ENCODE measurements at regions not wholly inside any gene's neighbourhood (a gene's known extent, or its start where the extent isn't known, plus 50 kb on each side); places are given as distances from the start of the nearest gene placed in this dataset.
"Not testable (repeated sequence)": the region's sequence is repeated elsewhere in the genome, so short reads cannot be mapped to it uniquely, and the experiment has no call there.

GRCh38 chr16:54746596-54746995, 184.1 kb upstream of the IRX5 start:
- Histone ChIP-seq H3K36me3 (no peaks in the 10 kb centered on the region), H3K27ac (no peak overlapping the region), H3K4me1 (no peaks in the 10 kb centered on the region), H3K27me3 (no peaks in the 10 kb centered on the region), H3K4me3 (no peak overlapping the region), H3K9me3 (no peaks in the 10 kb centered on the region)
- no peak for TF ChIP-seq CTCF (IDR thresholded peaks at IDR 0.05)
- no peak for DNase-seq (ENCODE audit: low spot score)

GRCh38 chr16:54744998-54745397, 185.7 kb upstream of the IRX5 start:
- no peak for TF ChIP-seq CTCF (IDR thresholded peaks at IDR 0.05)

GRCh38 chr16:54742436-54742835, 188.2 kb upstream of the IRX5 start:
- Histone ChIP-seq H3K27me3 (no peaks in the 10 kb centered on the region), H3K4me1 (no peaks in the 10 kb centered on the region), H3K27ac (no peak overlapping the region), H3K4me3 (no peak overlapping the region), H3K36me3 (no peaks in the 10 kb centered on the region), H3K9me3 (no peaks in the 10 kb centered on the region)
- TF ChIP-seq CTCF (IDR thresholded peaks at IDR 0.05) = no peak
- no peak for DNase-seq (ENCODE audit: low spot score)

More at GRCh38 chr16:54744998-54745397, 185.7 kb upstream of the IRX5 start:
- DNase-seq (ENCODE audit: low spot score) = no peak
- no peaks in the 10 kb centered on the region for H3K36me3 ChIP-seq
- no peak overlapping the region for H3K4me3 ChIP-seq
- H3K9me3 ChIP-seq = no peaks in the 10 kb centered on the region
- no peaks in the 10 kb centered on the region for H3K27me3 ChIP-seq
- no peaks in the 10 kb centered on the region for H3K4me1 ChIP-seq
- H3K27ac ChIP-seq = no peak overlapping the region

- no peak for TF ChIP-seq CTCF (IDR thresholded peaks at IDR 0.05)
Observed at GRCh38 chr16:54739381-54739780, 191.3 kb upstream of the IRX5 start.

GRCh38 chr16:54734156-54734555, 196.5 kb upstream of the IRX5 start:
- DNase-seq (ENCODE audit: low spot score) = no peak

More at GRCh38 chr16:54739381-54739780, 191.3 kb upstream of the IRX5 start:
- no peaks in the 10 kb centered on the region for H3K27me3 ChIP-seq
- no peaks in the 10 kb centered on the region for H3K36me3 ChIP-seq
- no peak for DNase-seq (ENCODE audit: low spot score)
- no peaks in the 10 kb centered on the region for H3K9me3 ChIP-seq
- no peak overlapping the region for H3K4me3 ChIP-seq
- H3K4me1 ChIP-seq = no peaks in the 10 kb centered on the region
- no peak overlapping the region for H3K27ac ChIP-seq

GRCh38 chr16:54727696-54728095, 203.0 kb upstream of the IRX5 start:
- not testable (repeated sequence) for H3K27me3 ChIP-seq; H3K9me3 ChIP-seq; H3K36me3 ChIP-seq; H3K4me1 ChIP-seq; H3K27ac ChIP-seq; H3K4me3 ChIP-seq; DNase-seq (ENCODE audit: low spot score)

More at GRCh38 chr16:54734156-54734555, 196.5 kb upstream of the IRX5 start:
- TF ChIP-seq CTCF (IDR thresholded peaks at IDR 0.05) = no peak
- Histone ChIP-seq H3K27ac (no peak overlapping the region), H3K4me1 (no peaks in the 10 kb centered on the region), H3K9me3 (no peaks in the 10 kb centered on the region), H3K4me3 (no peak overlapping the region), H3K27me3 (no peaks in the 10 kb centered on the region), H3K36me3 (no peaks in the 10 kb centered on the region)
